ENCODE measurements at regions not wholly inside any gene's neighbourhood (a gene's known extent, or its start where the extent isn't known, plus 50 kb on each side); places are given as distances from the start of the nearest gene placed in this dataset.

GRCh38 chr18:22694954-22695353 is 238.2 kb upstream of the RBBP8 start:
- Histone ChIP-seq H3K27ac (ENCODE audit: low read depth, low read length, poor library complexity, severe bottlenecking) (no peak overlapping the region), H3K27me3 (replicated peaks; ENCODE audit: insufficient read depth, low read depth, low read length, poor library complexity) (no peaks in the 10 kb centered on the region), H3K4me1 (ENCODE audit: insufficient read depth, low read length, poor library complexity, severe bottlenecking) (no peaks in the 10 kb centered on the region), H3K9me3 (ENCODE audit: low read depth, low read length, poor library complexity, severe bottlenecking) (no peaks in the 10 kb centered on the region), H3K4me3 (ENCODE audit: low read depth, low read length, poor library complexity, severe bottlenecking) (no peak overlapping the region), H3K36me3 (ENCODE audit: insufficient read depth, low read length, poor library complexity, severe bottlenecking) (no peaks in the 10 kb centered on the region)
- BruUV-seq (replicated peaks), result no TSS peak
- TF ChIP-seq, protein P1, sequence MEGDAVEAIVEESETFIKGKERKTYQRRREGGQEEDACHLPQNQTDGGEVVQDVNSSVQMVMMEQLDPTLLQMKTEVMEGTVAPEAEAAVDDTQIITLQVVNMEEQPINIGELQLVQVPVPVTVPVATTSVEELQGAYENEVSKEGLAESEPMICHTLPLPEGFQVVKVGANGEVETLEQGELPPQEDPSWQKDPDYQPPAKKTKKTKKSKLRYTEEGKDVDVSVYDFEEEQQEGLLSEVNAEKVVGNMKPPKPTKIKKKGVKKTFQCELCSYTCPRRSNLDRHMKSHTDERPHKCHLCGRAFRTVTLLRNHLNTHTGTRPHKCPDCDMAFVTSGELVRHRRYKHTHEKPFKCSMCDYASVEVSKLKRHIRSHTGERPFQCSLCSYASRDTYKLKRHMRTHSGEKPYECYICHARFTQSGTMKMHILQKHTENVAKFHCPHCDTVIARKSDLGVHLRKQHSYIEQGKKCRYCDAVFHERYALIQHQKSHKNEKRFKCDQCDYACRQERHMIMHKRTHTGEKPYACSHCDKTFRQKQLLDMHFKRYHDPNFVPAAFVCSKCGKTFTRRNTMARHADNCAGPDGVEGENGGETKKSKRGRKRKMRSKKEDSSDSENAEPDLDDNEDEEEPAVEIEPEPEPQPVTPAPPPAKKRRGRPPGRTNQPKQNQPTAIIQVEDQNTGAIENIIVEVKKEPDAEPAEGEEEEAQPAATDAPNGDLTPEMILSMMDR (conservative IDR thresholded peaks at IDR 0.05; ENCODE audit: low read depth, low read length), result no peak
- no peak for TF ChIP-seq EZH2 (IDR thresholded peaks at IDR 0.05; ENCODE audit: borderline replicate concordance, low read depth, low read length, poor library complexity, severe bottlenecking)
- ChIA-PET CTCF (no interaction called here), POLR2A (ENCODE audit: low non-redundant PET) (no interaction called here)
- DNase-seq (ENCODE audit: low spot score), result peak; percentile 35
- intact Hi-C loops (cut with micrococcal nuclease; ENCODE audit: unreplicated experiment), result no loop called here

DNA sequence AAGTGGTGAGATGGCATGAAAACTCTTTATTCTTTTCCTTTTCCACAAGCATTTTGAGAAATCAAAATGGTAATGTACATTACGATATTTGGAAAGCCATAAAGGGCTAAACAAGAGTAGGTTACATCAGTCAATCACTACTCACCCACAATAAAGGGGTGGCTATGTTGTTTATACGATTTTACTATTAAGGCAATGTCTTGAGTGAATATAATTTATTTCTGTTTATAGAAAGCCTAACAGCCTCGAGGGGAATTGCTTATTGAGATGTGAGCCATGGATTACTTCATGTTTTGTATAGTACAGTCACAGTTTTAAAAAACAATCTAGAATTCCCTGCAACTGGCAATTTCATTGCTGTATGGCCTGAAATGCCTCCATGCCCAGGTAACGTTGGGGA is 237.5 kb upstream of the RBBP8 start:
- no peaks in the 10 kb centered on the region for H3K4me1 ChIP-seq (ENCODE audit: insufficient read depth, low read length, poor library complexity, severe bottlenecking)
- no peaks in the 10 kb centered on the region for H3K27me3 ChIP-seq (replicated peaks; ENCODE audit: insufficient read depth, low read depth, low read length, poor library complexity)
- H3K27ac ChIP-seq (ENCODE audit: low read depth, low read length, poor library complexity, severe bottlenecking), result no peak overlapping the region
- H3K4me3 ChIP-seq (ENCODE audit: low read depth, low read length, poor library complexity, severe bottlenecking), result no peak overlapping the region
- POLR2A ChIA-PET (ENCODE audit: low non-redundant PET), result no interaction called here
- no peak for TF ChIP-seq EZH2 (IDR thresholded peaks at IDR 0.05; ENCODE audit: borderline replicate concordance, low read depth, low read length, poor library complexity, severe bottlenecking)
- TF ChIP-seq, protein P1 (conservative IDR thresholded peaks at IDR 0.05; ENCODE audit: low read depth, low read length), result no peak
- no peaks in the 10 kb centered on the region for H3K9me3 ChIP-seq (ENCODE audit: low read depth, low read length, poor library complexity, severe bottlenecking)
- CTCF ChIA-PET, result no interaction called here
- no peaks in the 10 kb centered on the region for H3K36me3 ChIP-seq (ENCODE audit: insufficient read depth, low read length, poor library complexity, severe bottlenecking)
- BruUV-seq (replicated peaks), result no TSS peak
- intact Hi-C loops (cut with micrococcal nuclease; ENCODE audit: unreplicated experiment), result no loop called here
- DNase-seq (ENCODE audit: low spot score), result no peak

- Histone ChIP-seq H3K36me3 (ENCODE audit: insufficient read depth, low read length, poor library complexity, severe bottlenecking) (no peaks in the 10 kb centered on the region), H3K4me1 (ENCODE audit: insufficient read depth, low read length, poor library complexity, severe bottlenecking) (no peaks in the 10 kb centered on the region), H3K27me3 (replicated peaks; ENCODE audit: insufficient read depth, low read depth, low read length, poor library complexity) (no peaks in the 10 kb centered on the region), H3K4me3 (ENCODE audit: low read depth, low read length, poor library complexity, severe bottlenecking) (no peak overlapping the region), H3K9me3 (ENCODE audit: low read depth, low read length, poor library complexity, severe bottlenecking) (no peaks in the 10 kb centered on the region), H3K27ac (ENCODE audit: low read depth, low read length, poor library complexity, severe bottlenecking) (no peak overlapping the region)
- no TSS peak for BruUV-seq (replicated peaks)
- ChIA-PET CTCF (no interaction called here), POLR2A (ENCODE audit: low non-redundant PET) (no interaction called here)
- no peak for TF ChIP-seq EZH2 (IDR thresholded peaks at IDR 0.05; ENCODE audit: borderline replicate concordance, low read depth, low read length, poor library complexity, severe bottlenecking)
- TF ChIP-seq, protein P1 (conservative IDR thresholded peaks at IDR 0.05; ENCODE audit: low read depth, low read length), result no peak
- intact Hi-C loops (cut with micrococcal nuclease; ENCODE audit: unreplicated experiment), result no loop called here
- no peak for DNase-seq (ENCODE audit: low spot score)
Observed at GRCh38 chr18:22697561-22697960, 235.6 kb upstream of the RBBP8 start.
